ENCODE measurements at regions not wholly inside any gene's neighbourhood (a gene's known extent, or its start where the extent isn't known, plus 50 kb on each side); places are given as distances from the start of the nearest gene placed in this dataset.

DNA sequence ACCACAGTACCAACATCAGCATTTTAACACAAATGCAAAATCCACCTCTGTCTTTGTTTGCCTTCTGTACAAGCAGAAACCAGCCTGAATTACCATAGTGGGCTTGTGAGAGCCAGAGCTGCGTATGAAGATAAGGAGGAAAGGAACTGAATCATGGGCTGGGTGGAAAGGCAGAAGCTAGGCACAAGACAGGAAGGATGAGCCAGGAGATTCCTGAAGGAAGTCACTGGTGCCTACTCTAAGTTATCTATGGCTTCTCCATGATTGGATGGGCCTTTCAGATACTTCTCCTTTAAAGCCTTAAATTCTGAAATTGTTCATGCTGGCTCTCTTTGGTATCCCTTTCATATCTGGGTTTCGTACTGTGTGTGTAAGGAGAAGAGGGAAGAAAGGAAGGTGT is 140.6 kb downstream of the LCA5 start:
- H3K9ac ChIP-seq (ENCODE audit: low read length), result no peak overlapping the region
- H2BK12ac ChIP-seq (ENCODE audit: low read length), result no peak overlapping the region
- H3K4ac ChIP-seq (ENCODE audit: low read depth, low read length), result no peak overlapping the region
- H3K27ac ChIP-seq (ENCODE audit: low read depth, low read length), result no peak overlapping the region
- no CpG with 5 or more reads among the region's 2 CpGs for WGBS (ENCODE audit: extremely low coverage, insufficient coverage, insufficient read length)
- H4K91ac ChIP-seq (ENCODE audit: low read depth, low read length), result no peak overlapping the region
- H4K12ac ChIP-seq (ENCODE audit: low read depth, low read length), result no peak overlapping the region
- no peak overlapping the region for H4K8ac ChIP-seq (ENCODE audit: low read depth, low read length)
- H3K79me2 ChIP-seq (ENCODE audit: control insufficient read depth, insufficient read depth, low read length, poor library complexity), result no peaks in the 10 kb centered on the region
- H3K4me2 ChIP-seq (ENCODE audit: low read length), result no peak overlapping the region
- H2AK5ac ChIP-seq (ENCODE audit: low read length), result no peak overlapping the region
- no peaks in the 10 kb centered on the region for H3K4me1 ChIP-seq (ENCODE audit: control insufficient read depth in 1 of 2, insufficient read depth in 2 of 2, low read length in 2 of 2)
- H2AFZ ChIP-seq (ENCODE audit: insufficient read depth, low read length, poor library complexity), result no peak overlapping the region
- H3K27me3 ChIP-seq (ENCODE audit: insufficient read depth, low read length), result no peaks in the 10 kb centered on the region
- no peak for DNase-seq
- no peak overlapping the region for H3K4me3 ChIP-seq (ENCODE audit: low read depth, low read length)
- no peak overlapping the region for H3K18ac ChIP-seq (ENCODE audit: low read length)
- H3K36me3 ChIP-seq (ENCODE audit: control insufficient read depth in 1 of 2, insufficient read depth in 2 of 2, low read length in 2 of 2), result no peaks in the 10 kb centered on the region
- H2BK120ac ChIP-seq (ENCODE audit: insufficient read depth, low read length, poor library complexity), result no peak overlapping the region
- H3K79me1 ChIP-seq (ENCODE audit: low read length), result no peaks in the 10 kb centered on the region
- no peak overlapping the region for H3K14ac ChIP-seq (ENCODE audit: low read length)
- H2BK5ac ChIP-seq (ENCODE audit: low read depth, low read length, poor library complexity), result no peak overlapping the region
- no peaks in the 10 kb centered on the region for H3K9me3 ChIP-seq (ENCODE audit: insufficient read depth, low read depth, low read length)
- no peak overlapping the region for H3K23ac ChIP-seq (ENCODE audit: low read length)

DNA sequence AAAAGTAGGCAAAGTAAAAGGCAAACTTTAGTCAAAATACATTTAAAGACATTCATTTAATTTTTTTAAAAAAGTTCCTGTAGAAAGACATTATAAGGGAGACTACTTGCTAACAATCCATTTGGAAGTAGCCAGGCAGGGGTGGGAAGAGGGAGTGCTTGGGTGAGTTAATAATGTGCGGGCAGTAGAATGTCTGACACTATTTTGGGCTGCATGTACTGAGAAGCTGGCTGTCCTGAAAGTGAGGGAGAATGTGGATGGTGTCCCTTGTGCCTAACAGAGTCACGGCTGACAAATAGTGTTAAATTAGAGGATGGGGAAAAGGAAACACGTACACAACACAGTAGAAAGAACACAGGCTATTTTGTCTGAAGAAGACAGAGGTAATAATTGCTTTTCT is 142.5 kb downstream of the LCA5 start:
- Histone ChIP-seq H3K36me3 (ENCODE audit: control insufficient read depth in 1 of 2, insufficient read depth in 2 of 2, low read length in 2 of 2) (no peaks in the 10 kb centered on the region), H4K8ac (ENCODE audit: low read depth, low read length) (no peak overlapping the region), H3K18ac (ENCODE audit: low read length) (no peak overlapping the region), H2AFZ (ENCODE audit: insufficient read depth, low read length, poor library complexity) (no peak overlapping the region), H3K4me2 (ENCODE audit: low read length) (no peak overlapping the region), H3K79me1 (ENCODE audit: low read length) (no peaks in the 10 kb centered on the region), H3K79me2 (ENCODE audit: control insufficient read depth, insufficient read depth, low read length, poor library complexity) (no peaks in the 10 kb centered on the region), H2BK12ac (ENCODE audit: low read length) (no peak overlapping the region), H2BK5ac (ENCODE audit: low read depth, low read length, poor library complexity) (no peak overlapping the region), H3K4ac (ENCODE audit: low read depth, low read length) (no peak overlapping the region), H4K12ac (ENCODE audit: low read depth, low read length) (no peak overlapping the region), H3K4me3 (ENCODE audit: low read depth, low read length) (no peak overlapping the region), H3K27me3 (ENCODE audit: insufficient read depth, low read length) (no peaks in the 10 kb centered on the region), H3K9me3 (ENCODE audit: insufficient read depth, low read depth, low read length) (no peaks in the 10 kb centered on the region), H3K23ac (ENCODE audit: low read length) (no peak overlapping the region), H3K4me1 (ENCODE audit: control insufficient read depth in 1 of 2, insufficient read depth in 2 of 2, low read length in 2 of 2) (no peaks in the 10 kb centered on the region), H2AK5ac (ENCODE audit: low read length) (no peak overlapping the region), H4K91ac (ENCODE audit: low read depth, low read length) (no peak overlapping the region), H3K27ac (ENCODE audit: low read depth, low read length) (no peak overlapping the region), H3K14ac (ENCODE audit: low read length) (no peak overlapping the region), H2BK120ac (ENCODE audit: insufficient read depth, low read length, poor library complexity) (no peak overlapping the region), H3K9ac (ENCODE audit: low read length) (no peak overlapping the region)
- no CpG with 5 or more reads among the region's 3 CpGs for WGBS (ENCODE audit: extremely low coverage, insufficient coverage, insufficient read length)
- no peak for DNase-seq

DNA sequence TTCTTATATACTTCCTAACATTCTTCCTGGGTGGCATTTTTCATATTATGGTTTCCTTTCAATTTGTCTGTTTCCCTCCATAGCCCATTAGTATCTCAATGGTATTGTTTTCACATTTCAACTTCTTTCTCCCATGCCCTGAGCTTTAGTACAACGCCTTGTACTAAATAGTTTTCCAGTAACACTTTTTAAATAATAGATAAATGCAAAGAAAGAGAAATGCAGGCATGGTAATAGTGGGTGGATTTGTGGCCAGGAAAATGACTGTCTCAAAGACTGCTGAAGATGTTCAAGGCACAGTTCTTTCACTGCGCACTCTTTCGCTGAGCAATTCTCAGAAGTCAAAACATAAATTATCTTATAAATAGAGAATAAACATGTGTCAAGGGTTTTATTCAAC is 145.1 kb downstream of the LCA5 start:
- H4K8ac ChIP-seq (ENCODE audit: low read depth, low read length), result no peak overlapping the region
- no peaks in the 10 kb centered on the region for H3K79me2 ChIP-seq (ENCODE audit: control insufficient read depth, insufficient read depth, low read length, poor library complexity)
- H3K18ac ChIP-seq (ENCODE audit: low read length), result no peak overlapping the region
- no peak overlapping the region for H2AFZ ChIP-seq (ENCODE audit: insufficient read depth, low read length, poor library complexity)
- no peak overlapping the region for H3K27ac ChIP-seq (ENCODE audit: low read depth, low read length)
- no peak overlapping the region for H2BK12ac ChIP-seq (ENCODE audit: low read length)
- no peak for DNase-seq
- no peak overlapping the region for H3K23ac ChIP-seq (ENCODE audit: low read length)
- no peak overlapping the region for H3K4ac ChIP-seq (ENCODE audit: low read depth, low read length)
- no peak overlapping the region for H2BK120ac ChIP-seq (ENCODE audit: insufficient read depth, low read length, poor library complexity)
- no peak overlapping the region for H3K4me2 ChIP-seq (ENCODE audit: low read length)
- no peak overlapping the region for H4K12ac ChIP-seq (ENCODE audit: low read depth, low read length)
- no peak overlapping the region for H2AK5ac ChIP-seq (ENCODE audit: low read length)
- no peak overlapping the region for H3K4me3 ChIP-seq (ENCODE audit: low read depth, low read length)
- H3K36me3 ChIP-seq (ENCODE audit: control insufficient read depth in 1 of 2, insufficient read depth in 2 of 2, low read length in 2 of 2), result no peaks in the 10 kb centered on the region
- H3K79me1 ChIP-seq (ENCODE audit: low read length), result no peaks in the 10 kb centered on the region
- H4K91ac ChIP-seq (ENCODE audit: low read depth, low read length), result no peak overlapping the region
- peaks cover 0 to 2% of the 10 kb centered on the region in 2 experiments for H3K4me1 ChIP-seq (ENCODE audit: control insufficient read depth in 1 of 2, insufficient read depth in 2 of 2, low read length in 2 of 2)
- H3K14ac ChIP-seq (ENCODE audit: low read length), result no peak overlapping the region
- no CpG with 5 or more reads among the region's 3 CpGs for WGBS (ENCODE audit: extremely low coverage, insufficient coverage, insufficient read length)
- no peaks in the 10 kb centered on the region for H3K9me3 ChIP-seq (ENCODE audit: insufficient read depth, low read depth, low read length)
- H3K27me3 ChIP-seq (ENCODE audit: insufficient read depth, low read length), result no peaks in the 10 kb centered on the region
- no peak overlapping the region for H3K9ac ChIP-seq (ENCODE audit: low read length)
- H2BK5ac ChIP-seq (ENCODE audit: low read depth, low read length, poor library complexity), result no peak overlapping the region

DNA sequence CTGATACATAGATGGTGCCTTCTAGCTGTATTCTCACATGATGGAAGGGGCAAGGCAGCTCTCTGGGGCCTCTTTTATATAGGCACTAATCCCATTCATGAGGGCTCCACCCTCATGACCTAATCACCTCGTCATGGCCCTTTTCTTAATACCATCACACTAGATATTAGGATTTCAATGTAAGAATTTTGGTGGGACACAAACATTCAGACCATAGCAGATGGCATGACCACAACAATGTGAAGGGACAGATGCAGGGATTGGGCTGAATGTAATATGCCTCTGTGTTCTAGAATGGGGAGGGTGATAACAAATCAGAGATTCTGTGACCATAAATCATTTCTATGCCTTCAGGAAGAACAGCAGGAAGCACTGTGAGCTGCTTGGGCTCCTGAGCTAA is 145.8 kb downstream of the LCA5 start:
- H3K14ac ChIP-seq (ENCODE audit: low read length), result no peak overlapping the region
- H4K91ac ChIP-seq (ENCODE audit: low read depth, low read length), result no peak overlapping the region
- no peaks in the 10 kb centered on the region for H3K79me1 ChIP-seq (ENCODE audit: low read length)
- no peak overlapping the region for H3K4ac ChIP-seq (ENCODE audit: low read depth, low read length)
- no peaks in the 10 kb centered on the region for H3K27me3 ChIP-seq (ENCODE audit: insufficient read depth, low read length)
- no peak overlapping the region for H3K27ac ChIP-seq (ENCODE audit: low read depth, low read length)
- H3K79me2 ChIP-seq (ENCODE audit: control insufficient read depth, insufficient read depth, low read length, poor library complexity), result no peaks in the 10 kb centered on the region
- no peak overlapping the region for H2AFZ ChIP-seq (ENCODE audit: insufficient read depth, low read length, poor library complexity)
- no peak overlapping the region for H3K4me2 ChIP-seq (ENCODE audit: low read length)
- no peaks in the 10 kb centered on the region for H3K9me3 ChIP-seq (ENCODE audit: insufficient read depth, low read depth, low read length)
- no peaks in the 10 kb centered on the region for H3K36me3 ChIP-seq (ENCODE audit: control insufficient read depth in 1 of 2, insufficient read depth in 2 of 2, low read length in 2 of 2)
- H3K4me3 ChIP-seq (ENCODE audit: low read depth, low read length), result no peak overlapping the region
- H4K8ac ChIP-seq (ENCODE audit: low read depth, low read length), result no peak overlapping the region
- H3K18ac ChIP-seq (ENCODE audit: low read length), result no peak overlapping the region
- WGBS (ENCODE audit: extremely low coverage, insufficient coverage, insufficient read length), result no CpG with 5 or more reads among the region's 1 CpG
- no peak for DNase-seq
- H2BK12ac ChIP-seq (ENCODE audit: low read length), result no peak overlapping the region
- H2AK5ac ChIP-seq (ENCODE audit: low read length), result no peak overlapping the region
- H3K23ac ChIP-seq (ENCODE audit: low read length), result no peak overlapping the region
- H4K12ac ChIP-seq (ENCODE audit: low read depth, low read length), result no peak overlapping the region
- no peak overlapping the region for H3K9ac ChIP-seq (ENCODE audit: low read length)
- H3K4me1 ChIP-seq (ENCODE audit: control insufficient read depth in 1 of 2, insufficient read depth in 2 of 2, low read length in 2 of 2), result peaks cover 0 to 2% of the 10 kb centered on the region in 2 experiments
- H2BK120ac ChIP-seq (ENCODE audit: insufficient read depth, low read length, poor library complexity), result no peak overlapping the region
- no peak overlapping the region for H2BK5ac ChIP-seq (ENCODE audit: low read depth, low read length, poor library complexity)

Measured in trophoblast cell (in vitro differentiated cells and primary cell).